ENCODE measurements at regions not wholly inside any gene's neighbourhood (a gene's known extent, or its start where the extent isn't known, plus 50 kb on each side); places are given as distances from the start of the nearest gene placed in this dataset.
"Not testable (repeated sequence)": the region's sequence is repeated elsewhere in the genome, so short reads cannot be mapped to it uniquely, and the experiment has no call there.

GRCh38 chr15:89028036-89028435 is 60.2 kb upstream of the ABHD2 start:
- no peak for DNase-seq (ENCODE audit: low spot score)

DNA sequence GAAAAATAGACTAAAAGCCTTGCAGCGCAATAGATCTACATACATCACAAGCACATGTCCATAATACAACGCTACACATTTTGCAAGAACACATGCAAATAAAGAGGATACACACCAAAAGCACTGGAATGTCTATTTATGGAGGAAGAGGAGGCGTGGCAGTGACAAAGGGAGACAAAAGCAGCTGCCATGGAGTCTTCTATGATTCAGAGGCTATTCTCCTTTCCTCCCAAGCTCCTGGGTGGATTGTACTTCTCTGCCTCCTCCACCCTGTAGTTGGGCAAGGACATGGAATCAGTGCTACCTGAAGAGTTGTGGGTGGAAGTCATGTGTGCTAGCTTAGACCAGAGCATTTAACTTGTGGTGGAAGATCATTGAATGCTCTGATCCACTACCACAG is 57.9 kb upstream of the ABHD2 start:
- DNase-seq (ENCODE audit: low spot score), result no peak

DNA sequence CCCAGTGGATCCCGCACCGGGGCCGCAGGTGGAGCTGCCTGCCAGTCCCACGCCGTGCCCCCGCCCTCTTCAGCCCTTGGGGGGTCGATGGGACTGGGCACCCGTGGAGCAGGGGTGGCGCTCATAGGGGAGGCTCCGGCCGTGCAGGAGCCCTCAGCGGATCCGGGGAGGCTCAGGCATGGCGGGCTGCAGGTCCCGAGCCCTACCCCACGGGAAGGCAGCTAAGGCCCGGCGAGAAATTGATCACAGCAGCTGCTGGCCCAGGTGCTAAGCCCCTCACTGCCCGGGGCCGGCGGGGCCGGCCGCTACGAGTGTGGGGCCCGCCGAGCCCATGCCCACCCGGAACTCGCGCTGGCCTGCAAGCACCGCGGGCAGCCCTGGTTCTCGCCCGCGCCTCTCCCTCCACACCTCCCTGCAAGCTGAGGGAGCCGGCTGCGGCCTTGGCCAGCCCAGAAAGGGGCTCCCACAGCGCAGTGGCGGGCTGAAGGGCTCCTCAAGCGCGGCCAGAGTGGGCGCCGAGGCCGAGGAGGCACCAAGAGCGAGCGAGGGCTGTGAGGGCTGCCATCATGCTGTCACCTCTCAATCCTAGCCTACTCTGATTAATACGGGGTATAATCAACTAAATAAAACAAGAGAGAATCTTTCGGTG is 56.5 kb upstream of the ABHD2 start:
- not testable (repeated sequence) for DNase-seq (ENCODE audit: low spot score)

- DNase-seq (ENCODE audit: low spot score), result peak; percentile 53
These were observed 54.0 kb upstream of the ABHD2 start for GRCh38 chr15:89034305-89034704.

DNA sequence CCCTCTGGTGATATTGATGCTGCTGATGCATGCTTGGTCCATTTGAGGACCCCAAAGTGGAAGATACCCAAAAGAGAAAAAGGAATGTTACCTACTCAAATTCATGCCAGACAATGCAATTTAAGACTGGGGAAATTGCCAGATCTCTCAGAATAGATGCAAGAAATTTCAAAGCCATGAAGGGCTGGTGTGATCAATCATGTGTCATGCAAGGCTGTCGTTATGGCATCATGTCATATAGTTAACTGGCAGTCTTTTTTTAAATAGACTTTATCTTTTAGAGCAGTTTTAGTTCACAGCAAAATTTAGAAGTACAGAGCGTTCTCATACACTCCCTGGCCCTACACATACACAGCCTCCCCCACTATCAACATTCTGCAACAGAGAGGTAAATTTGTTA is 53.1 kb upstream of the ABHD2 start:
- no peak for DNase-seq (ENCODE audit: low spot score)

GRCh38 chr15:89035658-89036057 is 52.6 kb upstream of the ABHD2 start:
- DNase-seq (ENCODE audit: low spot score), result no peak

- DNase-seq (ENCODE audit: low spot score), result no peak
These were observed 50.1 kb upstream of the ABHD2 start for GRCh38 chr15:89038146-89038545.

Measured in HuH-7 (cell line).